Astrocyte of the cerebellum (primary cell): ENCODE measurements at regions not wholly inside any gene's neighbourhood (a gene's known extent, or its start where the extent isn't known, plus 50 kb on each side); places are given as distances from the start of the nearest gene placed in this dataset.

Source experiments
- DNase-seq: peaks from one replicate; pipeline ENCODE4 v3.0.0-alpha.2; 2011; ENCODE audit warnings: low read depth
- H3K4me3 ChIP-seq: 2 replicates; pipeline ENCODE4 v1.5.1; 2011; ENCODE audit warnings: mild to moderate bottlenecking, low read depth, low read length, moderate library complexity
- in situ Hi-C: cut with HindIII; loops from 2 replicates; pipeline ENCODE4 v1.10.0; 2017; ENCODE audit warnings: low sequenced_read_pairs
- TF ChIP-seq, protein P1 (sequence below): IDR thresholded peaks from 2 replicates; pipeline ENCODE4 v1.5.1; 2012; ENCODE audit warnings: low read length, low read depth, moderate library complexity, mild to moderate bottlenecking; ENCODE audit errors: missing control alignments

- in situ Hi-C loops = no loop called here
- no peak overlapping the region for H3K4me3 ChIP-seq
- DNase-seq = no peak
- TF ChIP-seq, protein P1, sequence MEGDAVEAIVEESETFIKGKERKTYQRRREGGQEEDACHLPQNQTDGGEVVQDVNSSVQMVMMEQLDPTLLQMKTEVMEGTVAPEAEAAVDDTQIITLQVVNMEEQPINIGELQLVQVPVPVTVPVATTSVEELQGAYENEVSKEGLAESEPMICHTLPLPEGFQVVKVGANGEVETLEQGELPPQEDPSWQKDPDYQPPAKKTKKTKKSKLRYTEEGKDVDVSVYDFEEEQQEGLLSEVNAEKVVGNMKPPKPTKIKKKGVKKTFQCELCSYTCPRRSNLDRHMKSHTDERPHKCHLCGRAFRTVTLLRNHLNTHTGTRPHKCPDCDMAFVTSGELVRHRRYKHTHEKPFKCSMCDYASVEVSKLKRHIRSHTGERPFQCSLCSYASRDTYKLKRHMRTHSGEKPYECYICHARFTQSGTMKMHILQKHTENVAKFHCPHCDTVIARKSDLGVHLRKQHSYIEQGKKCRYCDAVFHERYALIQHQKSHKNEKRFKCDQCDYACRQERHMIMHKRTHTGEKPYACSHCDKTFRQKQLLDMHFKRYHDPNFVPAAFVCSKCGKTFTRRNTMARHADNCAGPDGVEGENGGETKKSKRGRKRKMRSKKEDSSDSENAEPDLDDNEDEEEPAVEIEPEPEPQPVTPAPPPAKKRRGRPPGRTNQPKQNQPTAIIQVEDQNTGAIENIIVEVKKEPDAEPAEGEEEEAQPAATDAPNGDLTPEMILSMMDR = no peak
These were observed 76.6 kb upstream of the ZNF516 start for GRCh38 chr18:76571689-76572088.

DNA sequence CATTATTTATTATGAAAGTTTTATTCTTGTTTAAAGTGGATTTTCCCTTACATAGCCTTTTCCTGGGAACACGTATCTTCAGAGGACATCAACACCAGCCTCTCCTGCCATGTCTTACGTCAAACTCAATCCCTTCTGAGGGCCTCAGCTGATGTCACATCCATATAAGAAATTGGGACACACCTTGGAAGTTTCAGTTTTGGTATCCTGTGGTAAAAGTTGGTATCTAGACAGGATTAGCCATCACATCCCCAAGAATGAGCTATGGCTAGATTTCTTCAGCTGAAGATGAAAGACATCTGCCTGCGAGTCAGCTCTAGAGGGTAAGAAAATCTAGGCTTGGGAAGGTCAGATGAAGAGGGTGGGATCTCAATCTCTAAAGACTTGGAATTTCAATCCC is 75.8 kb upstream of the ZNF516 start:
- DNase-seq = no peak
- H3K4me3 ChIP-seq = no peak overlapping the region
- TF ChIP-seq, protein P1 = no peak
- in situ Hi-C loops = no loop called here

DNA sequence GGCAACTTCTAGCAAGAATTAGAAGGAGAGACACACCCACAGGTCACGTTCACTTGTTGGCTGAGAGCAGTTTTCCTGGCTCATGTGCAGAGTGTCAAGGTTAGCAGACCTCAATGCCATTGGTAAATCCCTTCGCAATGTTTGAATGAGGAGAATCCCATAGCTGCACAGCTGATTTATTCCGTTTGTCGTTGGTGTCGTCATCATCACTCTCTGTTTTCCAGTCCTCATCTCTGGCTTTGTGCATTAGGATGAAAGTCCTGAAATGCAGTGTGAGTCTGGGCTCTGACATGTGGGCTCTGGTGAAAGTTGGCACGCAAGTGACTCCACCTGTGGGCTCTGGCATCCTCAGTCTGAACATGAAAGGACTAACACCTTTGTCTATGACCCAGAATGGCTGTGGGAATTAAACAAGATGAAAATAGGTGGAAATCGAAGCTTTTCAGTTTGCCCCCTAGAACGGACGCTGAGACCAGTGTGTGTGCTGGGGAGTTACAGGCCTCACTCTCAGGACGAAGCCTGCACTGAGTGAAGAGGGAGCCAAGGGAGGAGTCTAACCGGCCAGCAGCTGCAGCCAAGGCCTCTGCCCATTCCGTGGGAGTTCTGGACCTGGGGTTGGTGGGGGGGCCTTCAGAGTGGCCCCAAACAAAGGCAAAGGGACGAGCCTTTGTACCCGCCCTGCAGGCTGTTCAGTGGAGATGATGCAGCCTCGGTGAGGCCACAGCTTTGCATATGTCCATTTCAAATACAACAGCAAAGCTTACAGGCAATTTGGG is 74.8 kb upstream of the ZNF516 start:
- TF ChIP-seq, protein P1 = no peak
- no peak overlapping the region for H3K4me3 ChIP-seq
- in situ Hi-C loops = no loop called here
- no peak for DNase-seq

DNA sequence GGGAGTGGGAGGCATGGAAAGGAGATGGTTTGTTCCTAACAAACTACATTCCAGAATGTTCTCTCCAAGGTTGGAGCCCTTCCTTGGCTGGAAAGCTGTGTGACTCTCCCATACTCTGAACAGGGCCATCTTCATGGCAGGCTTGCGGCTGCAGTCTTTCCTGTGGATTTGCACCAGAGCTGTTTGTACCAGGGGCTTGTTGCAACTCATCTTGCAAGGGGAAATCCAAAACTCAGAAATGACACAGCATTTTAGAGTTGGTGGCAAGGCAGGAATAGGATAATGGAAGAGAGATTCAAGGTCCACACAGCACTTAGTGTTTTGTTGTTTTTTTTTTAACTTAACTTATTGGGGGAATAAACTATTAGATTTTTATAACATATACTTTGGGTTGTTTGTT is 73.7 kb upstream of the ZNF516 start:
- TF ChIP-seq, protein P1 = no peak

GRCh38 chr18:76567835-76568445 is 72.9 kb upstream of the ZNF516 start:
- in situ Hi-C loops = no loop called here
- DNase-seq = no peak
- H3K4me3 ChIP-seq = no peak overlapping the region
- TF ChIP-seq, protein P1 = no peak

More for the DNA sequence above, 73.7 kb upstream of the ZNF516 start:
- in situ Hi-C loops = no loop called here
- H3K4me3 ChIP-seq = no peak overlapping the region
- no peak for DNase-seq

GRCh38 chr18:76566987-76567386 is 71.9 kb upstream of the ZNF516 start:
- no peak for DNase-seq
- in situ Hi-C loops = no loop called here
- TF ChIP-seq, protein P1 = no peak
- no peak overlapping the region for H3K4me3 ChIP-seq
